ENCODE measurements at regions not wholly inside any gene's neighbourhood (a gene's known extent, or its start where the extent isn't known, plus 50 kb on each side); places are given as distances from the start of the nearest gene placed in this dataset.

- no peak for DNase-seq (ENCODE audit: low read depth)
Measured at GRCh38 chr10:108252771-108253170, 1088.3 kb upstream of the SORCS1 start.

DNA sequence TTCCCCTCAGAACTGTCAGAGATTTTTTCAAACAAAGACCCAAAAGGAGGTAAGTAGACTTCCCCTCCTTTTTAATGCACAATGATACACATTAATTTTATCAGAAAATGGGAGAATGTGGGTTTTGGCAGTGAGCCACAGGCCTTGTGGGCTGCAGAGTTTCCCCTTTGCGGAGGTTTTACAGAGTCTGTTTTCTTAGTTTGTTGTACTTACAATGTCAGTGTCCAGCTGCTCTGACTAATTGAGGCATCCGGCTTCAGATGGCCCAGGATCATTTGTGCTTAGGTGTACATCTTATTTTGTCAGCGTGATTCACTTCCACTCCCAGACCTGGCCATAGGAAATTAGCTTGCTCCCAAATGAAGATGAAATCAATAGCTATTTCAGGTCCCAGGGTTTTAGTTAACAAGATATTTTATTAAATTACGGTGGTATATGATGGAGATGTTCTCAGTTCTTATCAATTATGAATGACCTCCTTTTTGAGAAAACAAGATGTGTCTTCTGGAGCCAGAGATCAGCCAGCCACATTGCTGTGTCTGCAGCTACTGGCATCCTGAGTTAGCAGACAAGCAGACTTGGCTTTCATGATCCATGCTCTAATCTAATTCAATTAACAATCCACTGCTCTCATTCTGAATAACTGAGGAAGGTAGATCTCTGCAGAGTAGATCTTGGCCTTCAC lies 1086.6 kb upstream of the SORCS1 start:
- no peak for DNase-seq (ENCODE audit: low read depth)

GRCh38 chr10:108249940-108250339 lies 1085.4 kb upstream of the SORCS1 start:
- DNase-seq (ENCODE audit: low read depth), result no peak

GRCh38 chr10:108244443-108245228 lies 1080.1 kb upstream of the SORCS1 start:
- no peak for DNase-seq (ENCODE audit: low read depth)

DNA sequence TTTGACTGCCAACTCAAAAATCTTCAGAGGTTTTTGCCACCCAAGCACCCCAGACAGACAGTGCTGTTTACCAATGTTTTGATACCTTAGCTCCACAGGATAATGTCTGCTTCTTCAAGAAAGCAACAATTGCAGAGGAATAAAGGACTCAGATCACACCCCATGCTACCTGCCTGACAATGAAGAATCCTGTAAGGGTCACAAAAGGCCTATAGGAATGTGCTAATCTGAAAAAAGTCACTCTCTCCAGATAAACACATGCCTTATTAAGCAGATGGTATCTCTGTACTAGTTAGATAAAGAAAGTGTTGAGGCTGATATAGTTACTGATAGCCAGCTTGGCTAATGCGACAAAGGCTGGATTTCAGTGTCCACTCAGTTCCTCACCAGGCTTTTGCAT lies 1076.7 kb upstream of the SORCS1 start:
- DNase-seq (ENCODE audit: low read depth), result no peak

- DNase-seq (ENCODE audit: low read depth), result no peak
Measured at GRCh38 chr10:108238261-108238660, 1073.8 kb upstream of the SORCS1 start.

GRCh38 chr10:108230478-108231170 lies 1066.1 kb upstream of the SORCS1 start:
- no peak for DNase-seq (ENCODE audit: low read depth)

GRCh38 chr10:108208732-108209131 lies 1044.2 kb upstream of the SORCS1 start:
- DNase-seq (ENCODE audit: low read depth), result no peak

- no peak for DNase-seq (ENCODE audit: low read depth)
Measured at GRCh38 chr10:108208038-108208437, 1043.5 kb upstream of the SORCS1 start.

DNA sequence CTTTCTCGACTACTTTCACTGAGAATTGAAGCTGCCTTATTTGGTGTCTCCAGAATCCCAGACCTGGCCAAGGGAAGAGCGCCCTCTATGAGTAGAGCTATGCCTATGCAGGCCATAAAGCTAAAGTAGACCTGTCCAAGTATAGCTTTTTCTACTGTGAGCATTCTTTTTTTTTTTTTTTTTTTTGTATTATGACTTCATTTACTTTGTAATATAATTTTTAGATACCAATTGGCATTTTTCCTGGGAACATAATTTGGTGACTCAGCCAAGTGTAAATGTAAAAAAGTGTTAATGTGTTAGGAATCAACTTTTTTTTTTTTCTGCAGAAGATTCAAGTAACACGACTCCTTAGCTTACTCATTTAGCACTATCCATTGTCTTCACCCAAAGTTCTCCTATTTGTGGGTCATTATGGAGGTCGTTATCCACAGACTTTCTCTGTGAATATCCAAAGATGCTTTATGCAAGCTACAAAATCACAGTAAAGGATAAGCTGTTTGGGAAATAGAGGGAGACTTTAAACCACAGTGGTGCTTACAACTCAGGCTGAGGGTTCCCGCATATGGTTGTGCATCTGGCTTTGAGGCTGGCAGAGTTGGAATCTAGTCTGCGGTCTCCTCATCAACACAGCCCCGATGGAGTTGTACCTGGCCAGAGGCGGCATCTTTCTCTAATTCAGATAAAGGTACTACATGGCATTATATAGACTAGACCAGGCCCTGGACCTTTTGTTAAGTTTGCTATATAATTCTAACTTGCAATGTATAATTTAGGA lies 1040.2 kb upstream of the SORCS1 start:
- DNase-seq (ENCODE audit: low read depth), result no peak

DNA sequence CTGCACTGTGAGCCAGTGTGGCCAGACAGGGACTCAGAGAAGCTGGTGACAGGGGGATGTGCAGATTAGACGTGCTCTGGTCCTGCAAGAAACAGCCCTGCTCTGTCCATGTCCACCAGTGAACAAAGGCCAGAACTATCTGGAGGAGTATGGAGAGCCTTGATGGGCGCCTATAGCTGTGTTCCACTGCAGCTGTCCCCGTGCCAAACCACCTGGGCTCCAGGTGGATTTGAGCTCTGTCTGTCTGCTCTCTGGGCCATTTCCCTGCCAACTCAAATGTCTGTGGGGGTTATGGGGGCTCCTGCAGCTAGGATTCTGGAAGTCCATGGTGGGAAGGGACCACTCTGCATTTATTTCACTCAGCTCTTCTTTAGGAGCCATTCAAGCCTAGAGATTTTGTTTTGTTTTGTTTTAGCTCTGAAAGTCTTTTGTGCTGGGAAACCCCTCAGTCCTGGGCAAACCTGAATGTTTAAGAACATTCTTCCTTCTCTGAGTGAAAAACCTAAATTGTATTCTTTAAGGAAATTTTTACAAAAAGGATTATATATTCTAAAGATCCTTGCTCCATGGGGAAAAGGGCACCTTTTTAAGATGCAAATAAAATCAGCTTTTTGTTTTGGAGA lies 1039.5 kb upstream of the SORCS1 start:
- no peak for DNase-seq (ENCODE audit: low read depth)

GRCh38 chr10:108187408-108188012 lies 1023.0 kb upstream of the SORCS1 start:
- no peak for DNase-seq (ENCODE audit: low read depth)

DNA sequence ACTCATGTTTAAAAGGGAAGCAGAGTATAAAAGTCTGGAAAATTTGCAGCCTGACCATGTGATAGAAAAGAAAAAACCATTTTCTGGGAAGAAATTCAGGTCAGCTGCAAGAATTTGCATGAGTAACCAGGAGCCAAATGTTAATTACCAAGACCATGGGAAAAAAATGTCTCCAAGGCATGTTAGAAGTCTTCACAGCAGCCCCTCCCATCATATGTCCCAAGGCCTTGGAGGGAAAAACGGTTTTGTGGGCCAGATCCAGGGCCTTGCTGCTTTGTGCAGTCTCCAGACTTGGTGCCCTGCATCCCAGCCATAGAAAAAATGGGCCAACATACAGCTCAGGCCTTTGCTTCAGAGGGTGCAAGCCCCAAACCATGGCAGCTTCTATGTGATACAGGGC lies 1019.6 kb upstream of the SORCS1 start:
- DNase-seq (ENCODE audit: low read depth), result no peak

DNA sequence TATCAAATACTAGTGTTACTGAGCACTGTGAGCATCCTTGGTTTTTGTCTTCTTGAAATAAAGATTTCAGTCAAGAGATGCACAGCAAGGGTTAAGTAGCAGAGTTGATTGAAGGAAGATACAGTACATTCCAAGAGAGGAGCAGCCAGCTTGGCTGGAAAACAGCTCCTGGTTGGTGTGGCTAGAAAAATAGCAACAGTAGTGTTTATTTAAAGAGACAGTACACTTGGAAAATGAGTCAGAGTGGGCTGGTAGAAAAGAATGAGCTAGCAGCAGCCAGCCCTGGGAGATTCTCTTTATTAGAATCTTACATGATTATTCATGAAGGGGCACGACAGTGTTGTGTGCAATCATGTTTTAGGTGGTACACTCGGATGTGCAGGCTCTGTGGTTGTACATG lies 1016.4 kb upstream of the SORCS1 start:
- DNase-seq (ENCODE audit: low read depth), result no peak

GRCh38 chr10:108169846-108170245 lies 1005.3 kb upstream of the SORCS1 start:
- DNase-seq (ENCODE audit: low read depth), result no peak

- no peak for DNase-seq (ENCODE audit: low read depth)
Measured at GRCh38 chr10:108167766-108168165, 1003.3 kb upstream of the SORCS1 start.

DNA sequence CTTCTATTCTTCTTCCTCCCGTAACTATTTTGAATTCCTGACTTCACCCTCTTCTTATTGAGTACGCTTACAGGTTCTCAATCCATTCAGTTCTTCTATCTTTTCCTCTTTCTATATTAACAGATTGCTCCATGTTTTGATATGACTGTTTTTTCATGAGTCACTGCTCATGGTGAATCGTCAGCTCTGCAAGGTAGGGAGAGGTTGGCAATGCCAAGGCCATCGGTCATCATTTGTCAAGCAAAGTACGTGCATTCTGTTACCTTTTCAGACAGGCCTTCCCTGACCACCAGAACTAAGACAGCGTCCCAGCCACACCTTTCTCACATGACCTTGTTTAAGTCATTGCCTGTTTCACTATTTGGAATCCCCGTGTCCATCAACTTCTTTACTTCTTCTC lies 1001.9 kb upstream of the SORCS1 start:
- no peak for DNase-seq (ENCODE audit: low read depth)

- no peak for DNase-seq (ENCODE audit: low read depth)
Measured at GRCh38 chr10:108147346-108147745, 982.8 kb upstream of the SORCS1 start.

- DNase-seq (ENCODE audit: low read depth), result no peak
Measured at GRCh38 chr10:108141064-108141463, 976.6 kb upstream of the SORCS1 start.

- DNase-seq (ENCODE audit: low read depth), result no peak
Measured at GRCh38 chr10:108132303-108132702, 967.8 kb upstream of the SORCS1 start.

DNA sequence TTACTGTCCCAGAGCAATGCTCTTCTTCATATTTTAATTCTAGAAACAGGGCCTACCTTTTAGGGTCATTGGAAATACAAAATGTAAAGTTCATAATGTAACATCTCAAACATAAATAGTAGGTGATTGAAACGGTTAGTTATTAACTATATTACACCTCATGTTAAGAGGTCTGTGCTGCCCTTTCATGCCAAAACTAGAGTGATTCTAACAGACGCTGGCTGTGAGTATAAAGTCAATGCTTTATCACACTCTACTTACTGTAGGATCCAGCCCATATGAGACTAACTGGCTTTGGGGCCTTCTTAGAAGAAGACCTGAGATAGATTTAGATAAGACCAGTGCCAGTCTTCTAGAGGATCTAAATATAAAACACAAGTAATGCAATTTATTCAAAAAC lies 966.1 kb upstream of the SORCS1 start:
- DNase-seq (ENCODE audit: low read depth), result no peak
